CD14-positive monocyte (primary cell): ENCODE measurements at regions not wholly inside any gene's neighbourhood (a gene's known extent, or its start where the extent isn't known, plus 50 kb on each side); places are given as distances from the start of the nearest gene placed in this dataset.

Experiments used
- DNase-seq, 3 donors: peaks; one replicate each; pipeline ENCODE4 v3.0.0-alpha.2; 2011 to 2022
- H2AFZ ChIP-seq: 2 replicates; pipeline ENCODE4 v1.6.0; 2012; ENCODE audit warnings: mild to moderate bottlenecking, low read depth, low read length, inconsistent platforms; ENCODE audit not compliant: insufficient read depth, poor library complexity, severe bottlenecking
- H3K27ac ChIP-seq, 2 donors: 1 replicate in 1 of 2; 2 replicates in 1 of 2; pipeline ENCODE4 v1.5.1; 2012 to 2013; ENCODE audit warnings: low read length in 2 of 2, control low read depth in 1 of 2, inconsistent platforms in 1 of 2, low read depth in 1 of 2, mild to moderate bottlenecking in 1 of 2
- H3K27me3 ChIP-seq, 2 donors: one replicate each; pipeline versions ENCODE4 v1.6.0 to v1.6.1; 2011 to 2013; ENCODE audit warnings: low read length in 2 of 2; ENCODE audit not compliant: control insufficient read depth in 2 of 2, insufficient read depth in 2 of 2
- H3K36me3 ChIP-seq, 2 donors: replicated peaks in 1 of 2; 1 replicate in 1 of 2; 2 replicates in 1 of 2; pipeline versions ENCODE4 v1.5.1 to v1.6.1; 2012 to 2013; ENCODE audit warnings: low read length in 2 of 2, control low read depth in 1 of 2, inconsistent platforms in 1 of 2, mild to moderate bottlenecking in 1 of 2; ENCODE audit not compliant: insufficient read depth in 2 of 2, control insufficient read depth in 1 of 2
- H3K4me1 ChIP-seq, 2 donors: 1 replicate in 1 of 2; 2 replicates in 1 of 2; pipeline versions ENCODE4 v1.5.1 to v1.6.1; 2012 to 2013; ENCODE audit warnings: low read length in 2 of 2, control low read depth in 1 of 2, inconsistent platforms in 1 of 2, mild to moderate bottlenecking in 1 of 2, moderate library complexity in 1 of 2; ENCODE audit not compliant: insufficient read depth in 2 of 2, control insufficient read depth in 1 of 2
- H3K4me2 ChIP-seq: replicated peaks from 2 replicates; pipeline ENCODE3; 2012; ENCODE audit warnings: low read length, moderate library complexity, mild to moderate bottlenecking; ENCODE audit not compliant: poor library complexity, severe bottlenecking; ENCODE audit errors: extremely low read depth
- H3K4me3 ChIP-seq, 3 experiments: fragments of 200-600 bp in 1 of 3; sonication (generic) in 1 of 3; replicated peaks in 1 of 3; 1 replicate in 2 of 3; 2 replicates in 1 of 3; pipeline ENCODE4 v1.5.1; 2011 to 2013; ENCODE audit warnings: low read length in 3 of 3, mild to moderate bottlenecking in 3 of 3, control low read depth in 2 of 3, low read depth in 2 of 3, inconsistent platforms in 1 of 3, moderate library complexity in 1 of 3
- H3K79me2 ChIP-seq: 2 replicates; pipeline ENCODE4 v1.6.0; 2012; ENCODE audit warnings: mild to moderate bottlenecking, control low read depth, inconsistent platforms, low read length, moderate library complexity; ENCODE audit not compliant: insufficient read depth
- H3K9ac ChIP-seq: 2 replicates; pipeline ENCODE4 v1.6.0; 2017; ENCODE audit warnings: low read length, mild to moderate bottlenecking; ENCODE audit not compliant: insufficient read depth, poor library complexity, severe bottlenecking
- H3K9me3 ChIP-seq, 2 donors: replicated peaks in 1 of 2; 1 replicate in 1 of 2; 2 replicates in 1 of 2; pipeline versions ENCODE4 v1.5.1 to v1.6.1; 2012 to 2013; ENCODE audit warnings: low read length in 2 of 2, control low read depth in 1 of 2; ENCODE audit not compliant: control insufficient read depth in 1 of 2, insufficient read depth in 1 of 2
- H4K20me1 ChIP-seq: 2 replicates; pipeline ENCODE4 v1.6.0; 2012; ENCODE audit warnings: mild to moderate bottlenecking, low read length, control low read depth, moderate library complexity; ENCODE audit not compliant: insufficient read depth
- H3K27ac Mint-ChIP-seq, 7 donors: one replicate each; pipeline ENCODE4 v1.8.0; 2020; ENCODE audit warnings: mild to moderate bottlenecking in 7 of 7, mixed read lengths in 7 of 7, moderate library complexity in 6 of 7, inconsistent platforms in 2 of 7
- H3K27me3 Mint-ChIP-seq, 3 donors: one replicate each; pipeline ENCODE4 v1.8.0; 2021 to 2022; ENCODE audit warnings: low read depth in 3 of 3, mild to moderate bottlenecking in 3 of 3, mixed read lengths in 3 of 3, moderate library complexity in 3 of 3, inconsistent platforms in 1 of 3
- H3K36me3 Mint-ChIP-seq, 2 donors: one replicate each; pipeline ENCODE4 v1.8.0; 2020; ENCODE audit warnings: mixed read lengths in 2 of 2, inconsistent platforms in 1 of 2, mild to moderate bottlenecking in 1 of 2
- H3K4me1 Mint-ChIP-seq: one replicate; pipeline ENCODE4 v1.8.0; 2020; ENCODE audit warnings: mild to moderate bottlenecking, mixed read lengths
- H3K4me3 Mint-ChIP-seq, 2 donors: one replicate each; pipeline ENCODE4 v1.8.0; 2020; ENCODE audit warnings: mild to moderate bottlenecking in 2 of 2, mixed read lengths in 2 of 2, moderate library complexity in 1 of 2
- H3K9me3 Mint-ChIP-seq, 7 donors: one replicate each; pipeline ENCODE4 v1.8.0; 2020 to 2022; ENCODE audit warnings: mixed read lengths in 7 of 7, mild to moderate bottlenecking in 6 of 7, moderate library complexity in 6 of 7, inconsistent platforms in 2 of 7
- CTCF ChIP-seq: fragments of 200-600 bp; IDR thresholded peaks from one replicate; pipeline ENCODE4 v1.8.0; 2022; ENCODE audit warnings: antibody characterized with exemption, mild to moderate bottlenecking
- WGBS: methylation state at CpG from one replicate; pipeline ENCODE4 v1.1.5; 2013; ENCODE audit warnings: missing lambda C conversion rate; ENCODE audit not compliant: insufficient coverage; 5-methylcytosine and 5-hydroxymethylcytosine counted together
- intact Hi-C, 2 donors: fragments of 100-400 bp; cut with micrococcal nuclease; formaldehyde crosslinking; loops; one replicate each; pipeline versions ENCODE4 v1.15.0 to v1.15.1; 2023

- Mint-ChIP-seq H3K9me3 (peaks cover 0 to 11% (median 6%) of the 10 kb centered on the region in 7 donors), H3K36me3 (no peaks in the 10 kb centered on the region), H3K4me1 (no peaks in the 10 kb centered on the region), H3K27ac (peak overlapping the region in 1 of 7 donors; percentile 11), H3K4me3 (no peak overlapping the region), H3K27me3 (peaks cover 0 to 2% (median 0%) of the 10 kb centered on the region in 3 donors)
- Histone ChIP-seq H2AFZ (no peak overlapping the region), H3K4me3 (no peak overlapping the region), H3K27ac (no peak overlapping the region), H3K9me3 (peaks cover 0 to 6% of the 10 kb centered on the region in 2 donors), H3K27me3 (no peaks in the 10 kb centered on the region), H3K79me2 (no peaks in the 10 kb centered on the region), H3K36me3 (no peaks in the 10 kb centered on the region), H3K9ac (no peak overlapping the region), H4K20me1 (no peaks in the 10 kb centered on the region), H3K4me1 (no peaks in the 10 kb centered on the region), H3K4me2 (no peak overlapping the region)
- DNase-seq: no peak
- TF ChIP-seq CTCF: no peak
- intact Hi-C loops: no loop called here
- 89% methylated on average over 2 of the region's 3 CpGs for WGBS
Observed at GRCh38 chr2:128433911-128434550, 115.4 kb upstream of the HS6ST1 start.

DNA sequence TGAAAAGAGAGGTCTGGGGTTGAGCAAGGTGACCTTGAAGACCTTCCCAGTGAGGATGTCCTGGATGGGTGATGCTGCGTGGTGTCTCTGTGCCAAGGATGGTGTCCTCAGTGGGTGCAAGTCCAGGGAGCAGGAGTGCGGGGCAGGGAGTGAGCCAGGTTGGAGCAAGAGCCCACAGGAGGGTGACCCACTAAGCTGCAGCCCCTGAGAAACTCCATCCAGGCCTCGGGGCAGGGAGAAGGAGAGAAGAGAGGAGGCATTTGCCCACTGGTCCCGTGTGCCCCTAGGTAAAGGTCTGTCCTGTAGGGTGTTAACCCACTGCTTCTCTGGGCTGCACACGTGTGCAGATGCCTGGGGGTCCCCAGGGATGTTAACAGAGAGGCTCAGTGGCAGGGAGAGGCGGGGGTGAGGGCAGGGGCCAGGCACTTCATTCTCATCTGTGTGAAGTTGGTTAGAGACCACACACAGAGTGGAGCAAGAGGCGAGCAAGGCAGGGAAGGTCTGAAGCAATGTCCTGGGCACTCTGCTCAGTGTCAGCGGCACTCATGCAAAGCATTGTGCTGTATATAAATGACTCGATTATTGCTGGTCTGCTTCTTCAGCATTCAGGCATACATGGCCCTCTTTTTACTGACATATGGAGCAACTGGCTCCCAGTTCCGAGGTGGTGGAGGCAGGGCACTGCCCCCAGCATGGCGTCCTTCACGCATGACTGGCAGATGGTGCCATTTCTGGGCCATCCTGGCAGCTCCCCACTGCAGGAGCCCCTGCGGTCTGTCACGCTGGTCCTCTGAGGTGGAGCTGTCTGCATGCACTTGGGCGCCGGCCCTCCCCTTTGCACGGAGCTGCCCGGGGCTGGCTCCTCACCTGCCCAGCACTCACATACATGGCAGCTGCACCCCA lies 117.2 kb upstream of the HS6ST1 start:
- no peak overlapping the region for H3K27ac Mint-ChIP-seq
- 92% methylated on average over 14 of the region's 18 CpGs for WGBS
- intact Hi-C loops: no loop called here
- H3K9me3 ChIP-seq: no peaks in the 10 kb centered on the region
- H3K27me3 ChIP-seq: no peaks in the 10 kb centered on the region
- no peak overlapping the region for H3K27ac ChIP-seq
- peaks cover 0 to 2% (median 0%) of the 10 kb centered on the region in 3 donors for H3K27me3 Mint-ChIP-seq
- DNase-seq: no peak
- H2AFZ ChIP-seq: peak overlapping the region; percentile 17
- H3K4me3 Mint-ChIP-seq: no peak overlapping the region
- H3K9me3 Mint-ChIP-seq: no peaks in the 10 kb centered on the region
- H3K36me3 ChIP-seq: no peaks in the 10 kb centered on the region
- no peak for TF ChIP-seq CTCF
- H3K36me3 Mint-ChIP-seq: no peaks in the 10 kb centered on the region
- no peaks in the 10 kb centered on the region for H3K4me1 ChIP-seq
- H3K4me2 ChIP-seq: no peak overlapping the region
- H3K4me3 ChIP-seq: no peak overlapping the region
- H3K79me2 ChIP-seq: no peaks in the 10 kb centered on the region
- no peak overlapping the region for H3K9ac ChIP-seq
- no peaks in the 10 kb centered on the region for H4K20me1 ChIP-seq
- no peaks in the 10 kb centered on the region for H3K4me1 Mint-ChIP-seq
